Activated naive CD8-positive, alpha-beta T cell treated with anti-CD3 and anti-CD28 coated beads, Interleukin-2, amount 10 ng/mL, durations not matched to agents 7 days and 5 days (primary cell): ENCODE measurements at regions not wholly inside any gene's neighbourhood (a gene's known extent, or its start where the extent isn't known, plus 50 kb on each side); places are given as distances from the start of the nearest gene placed in this dataset.

ENCODE experiments used
- ATAC-seq: fragments of 150-1000 bp; cut with Tn5 transposase; one replicate; pipeline ENCODE4 v1.10.0; 2021; ENCODE audit warnings: low read depth, moderate library complexity
- POLR2A ChIA-PET: fragments of 350-600 bp; sonication (Branson Sonifier 250); formaldehyde crosslinking; loops from one replicate; lab custom pipeline; 2021; ENCODE audit warnings: antibody characterized with exemption; lab: Charles Lee
- DNase-seq: peaks from one replicate; pipeline ENCODE4 v3.0.0; 2021
- H3K27ac Mint-ChIP-seq: one replicate; pipeline ENCODE4 v1.8.0; 2022; ENCODE audit warnings: mild to moderate bottlenecking, mixed read lengths
- H3K27me3 Mint-ChIP-seq: one replicate; pipeline ENCODE4 v1.8.0; 2022; ENCODE audit warnings: mild to moderate bottlenecking, moderate library complexity, mixed read lengths
- H3K36me3 Mint-ChIP-seq: one replicate; pipeline ENCODE4 v1.8.0; 2021; ENCODE audit warnings: mild to moderate bottlenecking, mixed read lengths
- H3K4me1 Mint-ChIP-seq: one replicate; pipeline ENCODE4 v1.8.0; 2021; ENCODE audit warnings: mixed read lengths
- H3K4me3 Mint-ChIP-seq: one replicate; pipeline ENCODE4 v1.8.0; 2022; ENCODE audit warnings: mild to moderate bottlenecking, moderate library complexity, mixed read lengths
- H3K9me3 Mint-ChIP-seq: one replicate; pipeline ENCODE4 v1.8.0; 2021; ENCODE audit warnings: mixed read lengths

GRCh38 chr11:127217452-127218274 is 217.1 kb upstream of the KIRREL3 start:
- H3K27ac Mint-ChIP-seq = no peak overlapping the region
- ATAC-seq (no peak), DNase-seq (no peak)
- H3K9me3 Mint-ChIP-seq = no peaks in the 10 kb centered on the region
- no peaks in the 10 kb centered on the region for H3K27me3 Mint-ChIP-seq
- POLR2A ChIA-PET = no interaction called here
- no peaks in the 10 kb centered on the region for H3K4me1 Mint-ChIP-seq
- H3K4me3 Mint-ChIP-seq = no peak overlapping the region
- no peaks in the 10 kb centered on the region for H3K36me3 Mint-ChIP-seq

GRCh38 chr11:127205688-127206217 is 205.2 kb upstream of the KIRREL3 start:
- DNase-seq = no peak
- no peaks in the 10 kb centered on the region for H3K27me3 Mint-ChIP-seq
- H3K4me3 Mint-ChIP-seq = no peak overlapping the region
- ATAC-seq = no peak
- H3K36me3 Mint-ChIP-seq = no peaks in the 10 kb centered on the region
- H3K9me3 Mint-ChIP-seq = peaks cover 5% of the 10 kb centered on the region
- POLR2A ChIA-PET = no interaction called here
- H3K27ac Mint-ChIP-seq = no peak overlapping the region
- no peaks in the 10 kb centered on the region for H3K4me1 Mint-ChIP-seq

- H3K4me3 Mint-ChIP-seq = no peak overlapping the region
- POLR2A ChIA-PET = no interaction called here
- peaks cover 3% of the 10 kb centered on the region for H3K9me3 Mint-ChIP-seq
Observed at GRCh38 chr11:127203490-127203889, 202.9 kb upstream of the KIRREL3 start.

GRCh38 chr11:127202105-127202504 is 201.5 kb upstream of the KIRREL3 start:
- no peak for DNase-seq
- no peaks in the 10 kb centered on the region for H3K4me1 Mint-ChIP-seq

More at GRCh38 chr11:127203490-127203889, 202.9 kb upstream of the KIRREL3 start:
- H3K27me3 Mint-ChIP-seq = no peaks in the 10 kb centered on the region
- ATAC-seq (no peak), DNase-seq (no peak)
- no peaks in the 10 kb centered on the region for H3K4me1 Mint-ChIP-seq
- no peak overlapping the region for H3K27ac Mint-ChIP-seq
- H3K36me3 Mint-ChIP-seq = no peaks in the 10 kb centered on the region

GRCh38 chr11:127199306-127199801 is 198.8 kb upstream of the KIRREL3 start:
- H3K27me3 Mint-ChIP-seq = no peaks in the 10 kb centered on the region
- DNase-seq (no peak), ATAC-seq (no peak)
- no peak overlapping the region for H3K27ac Mint-ChIP-seq
- no peaks in the 10 kb centered on the region for H3K36me3 Mint-ChIP-seq
- no peak overlapping the region for H3K4me3 Mint-ChIP-seq
- no peaks in the 10 kb centered on the region for H3K9me3 Mint-ChIP-seq
- POLR2A ChIA-PET = no interaction called here
- H3K4me1 Mint-ChIP-seq = no peaks in the 10 kb centered on the region

More at GRCh38 chr11:127202105-127202504, 201.5 kb upstream of the KIRREL3 start:
- Mint-ChIP-seq H3K36me3 (no peaks in the 10 kb centered on the region), H3K27ac (no peak overlapping the region), H3K27me3 (no peaks in the 10 kb centered on the region), H3K9me3 (no peaks in the 10 kb centered on the region), H3K4me3 (no peak overlapping the region)
- POLR2A ChIA-PET = no interaction called here
- no peak for ATAC-seq

GRCh38 chr11:127195501-127196120 is 195.0 kb upstream of the KIRREL3 start:
- ATAC-seq (no peak), DNase-seq (no peak)
- H3K27me3 Mint-ChIP-seq = no peaks in the 10 kb centered on the region
- H3K27ac Mint-ChIP-seq = no peak overlapping the region
- no peaks in the 10 kb centered on the region for H3K4me1 Mint-ChIP-seq
- no peaks in the 10 kb centered on the region for H3K36me3 Mint-ChIP-seq
- POLR2A ChIA-PET = no interaction called here
- no peaks in the 10 kb centered on the region for H3K9me3 Mint-ChIP-seq
- H3K4me3 Mint-ChIP-seq = no peak overlapping the region

- Mint-ChIP-seq H3K4me3 (no peak overlapping the region), H3K27ac (no peak overlapping the region)
- DNase-seq = no peak
Observed at GRCh38 chr11:127194521-127194920, 194.0 kb upstream of the KIRREL3 start.

GRCh38 chr11:127193950-127194349 is 193.4 kb upstream of the KIRREL3 start:
- no peak for ATAC-seq
- no peaks in the 10 kb centered on the region for H3K36me3 Mint-ChIP-seq
- no peaks in the 10 kb centered on the region for H3K27me3 Mint-ChIP-seq
- POLR2A ChIA-PET = no interaction called here
- no peak for DNase-seq
- H3K4me1 Mint-ChIP-seq = no peaks in the 10 kb centered on the region
- H3K27ac Mint-ChIP-seq = no peak overlapping the region
- H3K9me3 Mint-ChIP-seq = no peaks in the 10 kb centered on the region
- no peak overlapping the region for H3K4me3 Mint-ChIP-seq

More at GRCh38 chr11:127194521-127194920, 194.0 kb upstream of the KIRREL3 start:
- no peak for ATAC-seq
- no peaks in the 10 kb centered on the region for H3K4me1 Mint-ChIP-seq
- H3K36me3 Mint-ChIP-seq = no peaks in the 10 kb centered on the region
- H3K27me3 Mint-ChIP-seq = no peaks in the 10 kb centered on the region
- POLR2A ChIA-PET = no interaction called here
- H3K9me3 Mint-ChIP-seq = no peaks in the 10 kb centered on the region

- H3K27me3 Mint-ChIP-seq = no peaks in the 10 kb centered on the region
- no peak overlapping the region for H3K27ac Mint-ChIP-seq
- H3K9me3 Mint-ChIP-seq = peaks cover 2% of the 10 kb centered on the region
- H3K4me1 Mint-ChIP-seq = no peaks in the 10 kb centered on the region
- DNase-seq = no peak
- POLR2A ChIA-PET = no interaction called here
- no peaks in the 10 kb centered on the region for H3K36me3 Mint-ChIP-seq
- no peak overlapping the region for H3K4me3 Mint-ChIP-seq
- no peak for ATAC-seq
Observed at GRCh38 chr11:127191689-127192088, 191.1 kb upstream of the KIRREL3 start.

GRCh38 chr11:127191261-127191660 is 190.7 kb upstream of the KIRREL3 start:
- no peak overlapping the region for H3K4me3 Mint-ChIP-seq
- ATAC-seq (no peak), DNase-seq (no peak)
- H3K27me3 Mint-ChIP-seq = no peaks in the 10 kb centered on the region
- H3K4me1 Mint-ChIP-seq = no peaks in the 10 kb centered on the region
- no peak overlapping the region for H3K27ac Mint-ChIP-seq
- H3K36me3 Mint-ChIP-seq = no peaks in the 10 kb centered on the region
- POLR2A ChIA-PET = no interaction called here
- peaks cover 2% of the 10 kb centered on the region for H3K9me3 Mint-ChIP-seq

- H3K27ac Mint-ChIP-seq = no peak overlapping the region
- no peak for DNase-seq
- H3K36me3 Mint-ChIP-seq = no peaks in the 10 kb centered on the region
- no peaks in the 10 kb centered on the region for H3K4me1 Mint-ChIP-seq
- no peak for ATAC-seq
- H3K4me3 Mint-ChIP-seq = no peak overlapping the region
- POLR2A ChIA-PET = no interaction called here
- H3K9me3 Mint-ChIP-seq = peaks cover under 1% of the 10 kb centered on the region
- no peaks in the 10 kb centered on the region for H3K27me3 Mint-ChIP-seq
Observed at GRCh38 chr11:127182586-127183203, 182.1 kb upstream of the KIRREL3 start.

- H3K27me3 Mint-ChIP-seq = no peaks in the 10 kb centered on the region
- no peaks in the 10 kb centered on the region for H3K4me1 Mint-ChIP-seq
- H3K27ac Mint-ChIP-seq = no peak overlapping the region
- H3K9me3 Mint-ChIP-seq = no peaks in the 10 kb centered on the region
- no peak for ATAC-seq
- H3K36me3 Mint-ChIP-seq = no peaks in the 10 kb centered on the region
- POLR2A ChIA-PET = no interaction called here
- no peak overlapping the region for H3K4me3 Mint-ChIP-seq
- DNase-seq = no peak
Observed at GRCh38 chr11:127157225-127157624, 156.7 kb upstream of the KIRREL3 start.

GRCh38 chr11:127149410-127149809 is 148.8 kb upstream of the KIRREL3 start:
- Mint-ChIP-seq H3K27me3 (no peaks in the 10 kb centered on the region), H3K4me3 (no peak overlapping the region), H3K4me1 (no peaks in the 10 kb centered on the region), H3K27ac (no peak overlapping the region), H3K9me3 (no peaks in the 10 kb centered on the region), H3K36me3 (no peaks in the 10 kb centered on the region)
- DNase-seq (no peak), ATAC-seq (no peak)
- POLR2A ChIA-PET = no interaction called here
